ENCODE measurements at regions not wholly inside any gene's neighbourhood (a gene's known extent, or its start where the extent isn't known, plus 50 kb on each side); places are given as distances from the start of the nearest gene placed in this dataset.

GRCh38 chr6:169954977-169955376 is 203.6 kb downstream of the ERMARD start:
- Mint-ChIP-seq H3K4me1 (ENCODE audit: low read depth, unreplicated experiment) (no peaks in the 10 kb centered on the region), H3K4me3 (ENCODE audit: low read depth, unreplicated experiment) (no peak overlapping the region), H3K9me3 (ENCODE audit: low read depth, unreplicated experiment) (peaks cover 3% of the 10 kb centered on the region), H3K36me3 (ENCODE audit: insufficient read depth, unreplicated experiment) (peaks cover 3% of the 10 kb centered on the region), H3K27ac (ENCODE audit: unreplicated experiment) (no peak overlapping the region), H3K27me3 (ENCODE audit: unreplicated experiment) (peaks cover 12% of the 10 kb centered on the region)
- intact Hi-C loops (cut with micrococcal nuclease; ENCODE audit: unreplicated experiment): no loop called here
- DNase-seq: no peak
- no TSS peak for BruUV-seq (replicated peaks)
- TF ChIP-seq CTCF (IDR thresholded peaks at IDR 0.05; ENCODE audit: unreplicated experiment): no peak
- CTCF ChIA-PET: no interaction called here

- DNase-seq: no peak
- Mint-ChIP-seq H3K27me3 (ENCODE audit: unreplicated experiment) (peaks cover 9% of the 10 kb centered on the region), H3K36me3 (ENCODE audit: insufficient read depth, unreplicated experiment) (peaks cover 3% of the 10 kb centered on the region), H3K4me3 (ENCODE audit: low read depth, unreplicated experiment) (no peak overlapping the region), H3K27ac (ENCODE audit: unreplicated experiment) (no peak overlapping the region), H3K4me1 (ENCODE audit: low read depth, unreplicated experiment) (no peaks in the 10 kb centered on the region), H3K9me3 (ENCODE audit: low read depth, unreplicated experiment) (peaks cover 3% of the 10 kb centered on the region)
- BruUV-seq (replicated peaks): no TSS peak
- no peak for TF ChIP-seq CTCF (IDR thresholded peaks at IDR 0.05; ENCODE audit: unreplicated experiment)
- CTCF ChIA-PET: no interaction called here
- intact Hi-C loops (cut with micrococcal nuclease; ENCODE audit: unreplicated experiment): no loop called here
These were observed 202.3 kb downstream of the ERMARD start for GRCh38 chr6:169953686-169954085.

- intact Hi-C loops (cut with micrococcal nuclease; ENCODE audit: unreplicated experiment): no loop called here
- CTCF ChIA-PET: no interaction called here
These were observed 199.1 kb downstream of the ERMARD start for GRCh38 chr6:169950558-169950957.

GRCh38 chr6:169949511-169950097 is 198.2 kb downstream of the ERMARD start:
- Mint-ChIP-seq H3K27me3 (ENCODE audit: unreplicated experiment) (peaks cover 5% of the 10 kb centered on the region), H3K27ac (ENCODE audit: unreplicated experiment) (no peak overlapping the region), H3K4me3 (ENCODE audit: low read depth, unreplicated experiment) (no peak overlapping the region), H3K36me3 (ENCODE audit: insufficient read depth, unreplicated experiment) (no peaks in the 10 kb centered on the region), H3K9me3 (ENCODE audit: low read depth, unreplicated experiment) (no peaks in the 10 kb centered on the region), H3K4me1 (ENCODE audit: low read depth, unreplicated experiment) (no peaks in the 10 kb centered on the region)
- DNase-seq: no peak
- TF ChIP-seq CTCF (IDR thresholded peaks at IDR 0.05; ENCODE audit: unreplicated experiment): no peak
- no TSS peak for BruUV-seq (replicated peaks)
- CTCF ChIA-PET: no interaction called here
- intact Hi-C loops (cut with micrococcal nuclease; ENCODE audit: unreplicated experiment): no loop called here

More at GRCh38 chr6:169950558-169950957, 199.1 kb downstream of the ERMARD start:
- Mint-ChIP-seq H3K9me3 (ENCODE audit: low read depth, unreplicated experiment) (peaks cover 3% of the 10 kb centered on the region), H3K36me3 (ENCODE audit: insufficient read depth, unreplicated experiment) (no peaks in the 10 kb centered on the region), H3K27me3 (ENCODE audit: unreplicated experiment) (no peaks in the 10 kb centered on the region), H3K4me3 (ENCODE audit: low read depth, unreplicated experiment) (no peak overlapping the region), H3K27ac (ENCODE audit: unreplicated experiment) (no peak overlapping the region), H3K4me1 (ENCODE audit: low read depth, unreplicated experiment) (no peaks in the 10 kb centered on the region)
- no peak for TF ChIP-seq CTCF (IDR thresholded peaks at IDR 0.05; ENCODE audit: unreplicated experiment)
- peak; percentile 29 for DNase-seq
- no TSS peak for BruUV-seq (replicated peaks)
